Right cardiac atrium (tissue), 5 donors: ENCODE measurements at regions not wholly inside any gene's neighbourhood (a gene's known extent, or its start where the extent isn't known, plus 50 kb on each side); places are given as distances from the start of the nearest gene placed in this dataset.
A peak's percentile ranks its signal among the peaks of the same experiment; 100 is the strongest.
"Not testable (repeated sequence)": the region's sequence is repeated elsewhere in the genome, so short reads cannot be mapped to it uniquely, and the experiment has no call there.

Experiments used
- ATAC-seq, 2 donors: fragments of 200-7000 bp; cut with Tn5 transposase; one replicate each; pipeline versions ENCODE4 v1.8.0 to v1.9.1; 2020; ENCODE audit warnings: moderate library complexity in 2 of 2, mild to moderate bottlenecking in 1 of 2
- DNase-seq, 3 donors: peaks; one replicate each; pipeline ENCODE4 v3.0.0-alpha.2; 2020
- H3K27ac ChIP-seq: one replicate; pipeline ENCODE4 v1.5.1; 2013; ENCODE audit warnings: mild to moderate bottlenecking, low read length, control low read depth, moderate library complexity
- H3K27me3 ChIP-seq: one replicate; pipeline ENCODE4 v1.6.1; 2013; ENCODE audit not compliant: control insufficient read depth, insufficient read depth
- H3K4me1 ChIP-seq: one replicate; pipeline ENCODE4 v1.6.1; 2013; ENCODE audit warnings: low read length; ENCODE audit not compliant: control insufficient read depth, insufficient read depth
- H3K4me3 ChIP-seq: one replicate; pipeline ENCODE4 v1.5.1; 2013; ENCODE audit warnings: low read length, control low read depth
- H3K9me3 ChIP-seq: one replicate; pipeline ENCODE4 v1.6.1; 2013; ENCODE audit warnings: low read length; ENCODE audit not compliant: control insufficient read depth
- WGBS: extraction: QIAGEN DNeasy Blood & Tissue Kit; methylation state at CpG from one replicate; pipeline ENCODE4 v1.1.7; 2013; 5-methylcytosine and 5-hydroxymethylcytosine counted together
- intact Hi-C, 4 donors: fragments of 100-400 bp; cut with DNase I; formaldehyde crosslinking; loops; one replicate each; pipeline versions ENCODE4 v1.11.0 to v1.14.0; 2022 to 2023
- donor health status: healthy with polysubstance abuse.
- donor health status: DM: no; HTN: yes; CAD: no.
- donor health status: DM: no; HTN: no; CAD: no.
- donor health status: DM: no; HTN: yes; CAD: no; lungs with severe emphysema.
- donor health status: DM: yes; HTN: yes; CAD: no.

DNA sequence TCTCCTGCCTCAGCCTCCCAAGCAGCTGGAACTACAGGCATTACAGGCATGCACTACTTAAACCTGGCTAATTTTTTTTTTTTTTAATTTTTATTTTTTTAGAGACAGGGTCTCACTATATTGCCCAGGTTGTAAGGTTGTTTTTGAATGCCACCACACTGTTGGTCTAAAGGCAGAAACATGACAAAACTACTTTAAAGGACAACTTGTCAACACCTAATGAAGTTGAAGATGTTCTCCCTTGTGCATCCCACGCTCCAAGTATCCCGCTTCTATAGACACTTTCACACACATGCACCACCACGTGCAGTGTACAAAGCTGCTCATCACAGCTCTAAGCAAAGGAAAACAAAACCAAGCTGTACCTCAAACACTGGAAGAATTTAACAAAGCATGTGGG, 226.4 kb downstream of the FGFR2 start:
- Histone ChIP-seq H3K27me3 (no peaks in the 10 kb centered on the region), H3K27ac (no peak overlapping the region), H3K4me1 (no peaks in the 10 kb centered on the region), H3K9me3 (no peaks in the 10 kb centered on the region), H3K4me3 (no peak overlapping the region)
- WGBS, result 87% methylated on average over 3 of the region's 3 CpGs
- intact Hi-C loops, result no loop called here
- no peak for DNase-seq
- no peak for ATAC-seq

DNA sequence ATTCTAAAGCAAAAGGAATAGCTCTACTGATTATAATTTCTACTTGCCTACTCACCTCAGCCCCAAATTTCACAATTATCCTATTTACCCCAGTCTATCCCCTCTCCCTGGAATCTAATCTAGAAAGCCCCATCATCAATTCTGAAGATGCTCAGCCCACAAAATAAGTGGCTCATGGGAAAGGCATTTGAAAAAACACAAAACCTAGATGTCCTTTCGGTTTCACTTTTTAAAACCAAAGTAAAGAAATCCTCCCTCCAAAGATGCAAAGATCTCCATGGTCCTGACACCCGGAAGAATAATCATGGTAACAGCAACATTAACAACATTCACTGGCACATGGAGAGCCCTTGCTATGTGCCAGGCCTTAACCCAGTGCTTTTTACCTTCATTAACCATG, 224.8 kb downstream of the FGFR2 start:
- Histone ChIP-seq H3K4me3 (no peak overlapping the region), H3K4me1 (no peaks in the 10 kb centered on the region), H3K9me3 (no peaks in the 10 kb centered on the region), H3K27me3 (no peaks in the 10 kb centered on the region), H3K27ac (no peak overlapping the region)
- WGBS, result 84% methylated on average over 2 of the region's 2 CpGs
- ATAC-seq (no peak), DNase-seq (no peak)
- intact Hi-C loops, result no loop called here

DNA sequence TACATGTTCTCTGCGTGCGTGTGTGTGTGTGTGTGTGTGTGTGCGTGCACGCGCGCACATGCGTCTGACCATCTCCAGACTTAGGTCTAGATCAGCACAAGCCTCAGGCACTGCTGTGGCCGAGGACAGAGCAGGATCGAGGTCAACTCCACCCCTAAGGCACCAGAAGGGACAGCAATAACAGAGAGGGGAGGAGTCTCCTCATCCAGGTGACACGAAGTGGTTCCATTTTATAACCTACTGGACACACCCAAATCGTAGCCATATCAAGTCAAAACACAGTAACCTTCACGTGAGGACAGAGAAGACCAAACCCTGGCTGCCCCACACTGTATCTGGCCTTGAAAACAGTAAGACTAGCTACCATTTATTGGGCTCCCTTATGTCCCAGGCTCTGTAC, 224.1 kb downstream of the FGFR2 start:
- intact Hi-C loops, result no loop called here
- 90% methylated on average over 12 of the region's 12 CpGs for WGBS
- no peak for DNase-seq
- ATAC-seq, result no peak
- H3K9me3 ChIP-seq, result no peaks in the 10 kb centered on the region
- H3K27me3 ChIP-seq, result no peaks in the 10 kb centered on the region
- no peak overlapping the region for H3K4me3 ChIP-seq
- no peaks in the 10 kb centered on the region for H3K4me1 ChIP-seq
- H3K27ac ChIP-seq, result no peak overlapping the region

DNA sequence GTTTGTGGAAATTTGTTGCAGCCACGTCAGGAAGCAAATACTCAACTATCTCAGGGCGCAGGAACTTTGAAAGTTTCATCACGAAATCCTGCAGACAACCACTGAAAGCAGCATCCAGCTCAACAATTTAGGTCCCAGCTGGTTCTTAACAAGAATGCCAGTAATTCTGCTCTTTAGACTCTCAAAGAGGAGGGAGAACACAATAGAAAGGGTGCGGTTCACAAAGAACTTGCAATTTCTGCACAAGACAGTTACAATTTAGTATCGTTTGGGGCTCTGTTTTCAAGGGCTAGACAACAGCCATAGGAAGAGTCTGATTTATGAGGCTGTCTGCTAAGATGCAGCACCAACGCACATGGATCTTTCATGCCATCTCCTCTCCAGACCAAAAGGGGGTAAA, 223.1 kb downstream of the FGFR2 start:
- Histone ChIP-seq H3K4me3 (no peak overlapping the region), H3K27me3 (no peaks in the 10 kb centered on the region), H3K9me3 (no peaks in the 10 kb centered on the region), H3K4me1 (no peaks in the 10 kb centered on the region), H3K27ac (no peak overlapping the region)
- no peak for ATAC-seq
- intact Hi-C loops, result no loop called here
- no peak for DNase-seq
- 61% methylated on average over 6 of the region's 6 CpGs for WGBS

DNA sequence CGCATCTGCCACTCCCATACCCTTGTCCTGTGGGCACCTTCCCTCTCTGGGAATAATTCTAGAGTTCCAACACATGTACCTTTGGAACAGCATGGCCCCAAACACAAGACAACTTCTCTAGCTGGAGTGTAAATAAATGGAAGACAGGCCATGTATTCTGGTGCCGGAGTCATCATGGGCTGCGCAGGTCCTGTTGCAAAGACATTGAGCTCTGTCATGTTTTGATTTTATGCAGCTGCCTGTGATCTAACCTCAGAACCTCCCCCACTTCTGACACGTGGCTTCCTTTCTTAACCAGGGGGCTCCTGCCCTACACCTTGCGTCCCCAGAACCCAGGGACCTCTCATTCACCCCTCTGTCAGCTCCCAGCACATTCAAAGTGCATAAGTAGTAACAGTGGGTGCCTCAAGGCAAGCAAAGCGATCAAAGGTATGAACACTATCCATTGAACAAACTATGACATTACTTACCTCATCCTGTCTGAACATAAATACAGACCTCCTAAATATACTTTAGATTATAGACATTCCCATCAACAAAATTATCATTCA, 219.9 kb downstream of the FGFR2 start:
- DNase-seq, result no peak
- H3K27ac ChIP-seq, result no peak overlapping the region
- no peak overlapping the region for H3K4me3 ChIP-seq
- no peaks in the 10 kb centered on the region for H3K27me3 ChIP-seq
- H3K9me3 ChIP-seq, result no peaks in the 10 kb centered on the region
- WGBS, result 81% methylated on average over 6 of the region's 6 CpGs
- intact Hi-C loops, result no loop called here
- no peak for ATAC-seq
- no peaks in the 10 kb centered on the region for H3K4me1 ChIP-seq

DNA sequence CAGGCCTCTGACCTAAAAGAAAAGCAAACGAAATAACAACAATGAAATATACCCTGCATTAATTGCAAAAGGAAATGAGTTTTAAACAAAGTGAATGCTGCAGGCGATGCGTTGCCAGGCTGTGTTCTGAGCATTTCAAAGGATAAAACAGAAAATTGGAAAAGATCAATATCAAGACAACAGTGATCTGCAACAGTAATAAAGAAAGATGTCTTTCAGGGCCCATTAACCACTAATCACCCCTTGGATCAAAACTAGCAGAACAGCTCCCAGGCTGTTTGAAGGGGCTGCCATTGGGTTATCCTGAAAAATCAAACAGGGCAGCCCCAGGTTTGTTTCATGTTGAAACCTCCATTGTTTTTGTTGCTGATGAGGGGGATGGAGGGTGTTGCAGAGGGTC, 219.2 kb downstream of the FGFR2 start:
- ATAC-seq (no peak), DNase-seq (no peak)
- intact Hi-C loops, result no loop called here
- H3K4me1 ChIP-seq, result no peaks in the 10 kb centered on the region
- H3K9me3 ChIP-seq, result no peaks in the 10 kb centered on the region
- no peak overlapping the region for H3K4me3 ChIP-seq
- no peaks in the 10 kb centered on the region for H3K27me3 ChIP-seq
- H3K27ac ChIP-seq, result no peak overlapping the region
- 82% methylated on average over 3 of the region's 3 CpGs for WGBS

DNA sequence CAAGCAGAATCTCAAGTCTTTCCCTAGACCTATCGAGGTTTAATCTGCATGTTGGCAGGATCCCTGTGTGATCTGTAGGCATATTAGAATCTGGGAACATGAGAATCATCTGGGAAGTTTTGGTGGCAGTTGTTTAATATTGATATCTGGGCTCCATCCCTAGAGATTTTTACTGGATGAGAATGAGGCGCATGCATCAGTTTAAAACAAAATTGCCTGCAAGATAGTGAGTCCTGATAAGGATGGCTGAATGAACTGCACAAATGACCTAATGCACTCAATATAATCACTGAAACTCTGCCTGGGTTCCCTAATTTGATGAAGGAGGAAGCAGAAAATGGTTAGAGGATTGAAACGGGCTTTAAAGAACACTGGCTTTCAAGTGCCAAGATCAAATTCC, 218.0 kb downstream of the FGFR2 start:
- H3K4me1 ChIP-seq, result no peaks in the 10 kb centered on the region
- no peak overlapping the region for H3K4me3 ChIP-seq
- no peaks in the 10 kb centered on the region for H3K9me3 ChIP-seq
- intact Hi-C loops, result no loop called here
- no peak for DNase-seq
- no peak for ATAC-seq
- no peak overlapping the region for H3K27ac ChIP-seq
- 61% methylated on average over 3 of the region's 3 CpGs for WGBS
- H3K27me3 ChIP-seq, result no peaks in the 10 kb centered on the region

DNA sequence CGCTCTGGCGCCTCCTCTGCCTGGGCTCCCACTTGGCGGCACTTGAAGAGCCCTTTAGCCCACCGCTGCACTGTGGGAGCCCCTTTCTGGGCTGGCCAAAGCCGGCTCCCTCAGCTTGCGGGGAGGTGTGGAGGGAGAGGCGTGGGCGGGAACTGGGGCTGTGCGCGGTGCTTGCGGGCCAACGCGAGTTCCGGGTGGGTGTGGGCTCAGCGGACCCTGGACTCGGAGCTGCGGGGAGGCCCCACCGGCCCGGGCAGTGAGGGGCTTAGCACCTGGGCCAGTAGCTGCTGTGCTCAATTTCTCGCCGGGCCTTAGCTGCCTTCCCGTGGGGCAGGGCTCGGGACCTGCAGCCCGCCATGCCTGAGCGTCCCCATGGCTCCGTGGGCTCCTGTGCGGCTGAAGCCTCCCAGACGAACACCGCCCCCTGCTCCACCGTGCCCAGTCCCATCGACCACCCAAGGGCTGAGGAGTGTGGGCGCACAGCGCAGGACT, 216.2 kb downstream of the FGFR2 start:
- H3K4me3 ChIP-seq, H3K9me3 ChIP-seq, DNase-seq, ATAC-seq, H3K27ac ChIP-seq, H3K4me1 ChIP-seq, intact Hi-C loops, H3K27me3 ChIP-seq: not testable (repeated sequence)
- WGBS, result 97% methylated on average over 33 of the region's 33 CpGs

DNA sequence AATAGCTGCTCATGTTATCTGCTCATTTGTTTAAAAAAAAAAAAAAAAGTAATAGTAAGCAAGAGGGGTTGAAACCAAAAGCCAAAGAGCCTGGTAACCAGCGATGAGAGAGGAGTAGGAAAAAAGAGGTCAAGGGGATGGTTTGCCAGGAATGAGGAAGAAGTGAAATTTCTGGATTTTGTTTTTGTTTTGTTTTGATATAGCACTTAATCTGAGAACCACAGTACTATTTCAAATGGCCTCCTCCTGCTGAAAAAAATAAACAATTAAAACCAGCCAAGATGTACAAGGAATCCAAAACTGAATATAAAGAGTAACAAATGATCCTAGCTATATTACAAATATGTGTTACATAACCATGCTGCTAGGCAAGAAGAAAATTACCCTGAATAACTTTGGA, 213.1 kb downstream of the FGFR2 start:
- DNase-seq (no peak), ATAC-seq (no peak)
- no peaks in the 10 kb centered on the region for H3K4me1 ChIP-seq
- H3K27ac ChIP-seq, result no peak overlapping the region
- no peak overlapping the region for H3K4me3 ChIP-seq
- H3K9me3 ChIP-seq, result no peaks in the 10 kb centered on the region
- intact Hi-C loops, result no loop called here
- 70% methylated on average over 1 of the region's 1 CpG for WGBS
- no peaks in the 10 kb centered on the region for H3K27me3 ChIP-seq

DNA sequence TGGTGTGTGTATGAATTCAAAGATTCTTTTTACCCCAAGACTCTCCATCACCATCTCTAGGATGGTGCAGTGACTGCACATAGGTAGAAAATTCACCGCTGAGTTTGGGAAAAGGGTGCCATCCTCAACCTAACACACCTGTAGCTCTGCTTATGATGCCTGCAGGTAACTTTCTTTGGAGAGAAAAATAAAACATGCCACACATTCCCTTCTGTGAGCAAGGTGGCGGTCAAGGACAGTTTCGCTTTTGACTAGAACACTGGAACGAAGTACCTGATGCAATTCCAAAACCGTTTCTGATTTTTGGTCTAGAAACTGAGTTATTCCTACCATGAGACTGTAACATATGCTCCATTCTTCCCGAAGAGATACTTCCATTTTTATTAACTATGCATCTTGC, 205.6 kb downstream of the FGFR2 start:
- Histone ChIP-seq H3K4me1 (no peaks in the 10 kb centered on the region), H3K27ac (no peak overlapping the region), H3K4me3 (no peak overlapping the region), H3K9me3 (no peaks in the 10 kb centered on the region), H3K27me3 (no peaks in the 10 kb centered on the region)
- DNase-seq, result no peak
- intact Hi-C loops, result no loop called here
- no peak for ATAC-seq
- 81% methylated on average over 6 of the region's 6 CpGs for WGBS

DNA sequence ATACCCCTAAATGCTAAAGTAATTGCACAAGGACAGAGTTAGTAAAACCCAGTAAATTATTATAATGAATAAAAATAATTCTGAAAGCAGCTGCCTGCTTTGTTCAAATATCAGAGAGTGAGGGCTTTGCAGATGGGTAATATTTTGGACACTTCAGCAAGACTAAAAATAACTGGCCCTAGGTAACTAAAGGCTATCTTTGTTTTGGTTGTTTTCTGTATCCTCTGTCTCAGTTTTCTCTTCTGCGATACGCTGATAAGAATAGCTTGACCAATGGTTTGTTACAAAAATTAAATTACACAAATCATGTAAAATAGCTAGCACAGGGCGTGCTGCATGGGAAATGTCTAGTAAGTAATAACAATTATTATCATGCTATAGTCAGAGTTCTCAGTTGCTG, 204.7 kb downstream of the FGFR2 start:
- DNase-seq, result no peak
- Histone ChIP-seq H3K4me3 (no peak overlapping the region), H3K27me3 (no peaks in the 10 kb centered on the region), H3K4me1 (no peaks in the 10 kb centered on the region), H3K9me3 (no peaks in the 10 kb centered on the region), H3K27ac (no peak overlapping the region)
- intact Hi-C loops, result no loop called here
- peak in 1 of 2 donors; percentile 51 for ATAC-seq
- 45% methylated on average over 3 of the region's 3 CpGs for WGBS

DNA sequence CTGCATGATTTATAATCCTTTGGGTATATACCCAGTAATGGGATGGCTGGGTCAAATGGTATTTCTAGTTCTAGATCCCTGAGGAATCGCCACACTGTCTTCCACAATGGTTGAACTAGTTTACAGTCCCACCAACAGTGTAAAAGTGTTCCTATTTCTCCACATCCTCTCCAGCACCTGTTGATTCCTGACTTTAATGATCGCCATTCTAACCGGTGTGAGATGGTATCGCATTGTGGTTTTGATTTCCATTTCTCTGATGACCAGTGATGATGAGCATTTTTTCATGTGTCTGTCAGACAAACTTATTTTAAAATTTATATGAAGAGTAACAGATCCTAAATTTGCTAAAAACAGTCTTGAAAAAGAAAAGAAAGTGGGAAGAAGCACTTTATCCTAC, 197.7 kb downstream of the FGFR2 start:
- H3K4me3 ChIP-seq, intact Hi-C loops, H3K27me3 ChIP-seq: not testable (repeated sequence)

More for the DNA sequence above, 197.7 kb downstream of the FGFR2 start:
- H3K9me3 ChIP-seq, DNase-seq, H3K27ac ChIP-seq, ATAC-seq, H3K4me1 ChIP-seq: not testable (repeated sequence)
- WGBS, result 95% methylated on average over 3 of the region's 4 CpGs
